GM12872 (cell line): ENCODE measurements at regions not wholly inside any gene's neighbourhood (a gene's known extent, or its start where the extent isn't known, plus 50 kb on each side); places are given as distances from the start of the nearest gene placed in this dataset.

ENCODE experiments used
- CTCF ChIP-seq: IDR thresholded peaks from 3 replicates; pipeline ENCODE4 v1.5.1; 2011; ENCODE audit warnings: low read depth, mild to moderate bottlenecking, low read length, moderate library complexity; ENCODE audit not compliant: insufficient read depth

DNA sequence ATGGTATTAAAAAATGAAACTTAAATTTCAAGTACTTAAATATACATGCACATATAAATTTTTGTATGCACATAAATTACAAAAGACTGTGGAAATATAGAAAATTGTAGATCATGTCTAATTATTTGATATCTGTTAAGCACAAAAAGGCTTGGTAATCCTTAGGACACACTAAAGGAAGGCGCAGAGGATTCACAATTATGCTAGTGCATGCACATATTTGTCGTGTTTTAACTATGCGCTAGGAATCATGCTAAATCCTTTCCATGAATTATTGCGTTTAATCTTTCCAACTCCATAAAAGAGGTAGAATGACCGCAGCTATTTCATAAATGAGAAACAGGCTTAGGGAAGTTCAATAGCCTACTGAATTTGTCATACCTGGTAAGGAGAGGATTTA is 244.1 kb upstream of the ITGA1 start:
- no peak for TF ChIP-seq CTCF

- TF ChIP-seq CTCF = no peak
Observed at GRCh38 chr5:52544738-52545137, 243.0 kb upstream of the ITGA1 start.

- TF ChIP-seq CTCF = no peak
Observed at GRCh38 chr5:52554293-52554692, 233.4 kb upstream of the ITGA1 start.

- TF ChIP-seq CTCF = no peak
Observed at GRCh38 chr5:52560366-52560765, 227.3 kb upstream of the ITGA1 start.

DNA sequence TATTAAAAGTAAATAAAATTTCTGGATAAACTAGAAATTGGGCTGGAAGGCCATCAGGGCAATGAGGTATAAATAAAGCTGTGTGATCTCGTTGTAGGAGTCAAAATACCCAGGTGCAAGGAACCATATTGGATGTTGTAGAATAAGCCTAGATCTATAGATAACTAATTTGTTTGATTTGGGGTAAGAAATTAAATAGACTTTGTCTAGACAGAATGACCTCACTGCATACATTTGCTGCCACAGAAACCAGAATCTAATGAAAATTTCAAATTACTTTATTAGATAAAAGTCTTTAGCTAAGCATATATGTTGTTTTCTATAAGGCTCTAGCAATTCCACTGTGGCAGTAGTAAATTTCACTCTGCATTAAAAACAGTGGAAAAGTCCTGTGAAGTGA is 225.2 kb upstream of the ITGA1 start:
- no peak for TF ChIP-seq CTCF

DNA sequence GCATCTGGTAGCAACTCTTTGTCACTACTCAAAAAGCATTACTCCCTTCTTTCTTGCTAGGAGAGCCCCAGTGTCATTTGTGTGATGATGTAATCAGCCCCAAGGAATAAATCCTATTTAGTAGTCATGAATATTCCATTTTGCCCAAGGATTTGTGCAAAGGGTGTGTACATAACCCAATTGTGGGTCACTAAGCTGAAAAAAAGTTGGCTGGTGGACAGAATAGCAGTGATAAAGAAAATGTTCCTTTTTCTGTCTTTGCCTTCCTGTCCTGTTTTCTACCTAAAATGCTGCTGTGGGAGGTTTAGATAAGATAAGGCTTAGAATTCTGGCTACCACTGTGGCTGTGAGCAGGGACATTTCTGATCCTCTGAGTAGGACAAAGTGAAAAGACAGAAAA is 223.1 kb upstream of the ITGA1 start:
- no peak for TF ChIP-seq CTCF

DNA sequence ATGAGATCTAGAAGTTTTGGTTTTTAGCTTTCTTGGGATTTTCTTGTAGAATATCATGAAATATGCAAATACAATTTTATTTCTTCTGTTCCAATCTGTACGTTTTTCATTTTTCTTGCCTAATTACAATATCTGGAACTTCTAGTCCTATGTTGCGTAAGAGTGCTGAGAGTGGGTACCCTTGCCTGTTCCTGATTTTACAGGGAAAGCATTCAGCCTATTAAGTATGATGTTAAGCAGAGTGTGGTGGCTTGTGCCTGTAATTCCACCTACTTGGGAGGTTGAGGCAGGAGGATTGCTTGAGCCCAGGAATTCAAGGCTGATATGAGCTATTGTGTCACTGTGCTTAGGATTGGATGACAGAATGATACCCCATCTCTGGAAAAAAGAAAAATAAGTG is 210.2 kb upstream of the ITGA1 start:
- TF ChIP-seq CTCF = no peak

- TF ChIP-seq CTCF = no peak
Observed at GRCh38 chr5:52579391-52579790, 208.3 kb upstream of the ITGA1 start.
